HEK293 (cell line): ENCODE measurements at regions not wholly inside any gene's neighbourhood (a gene's known extent, or its start where the extent isn't known, plus 50 kb on each side); places are given as distances from the start of the nearest gene placed in this dataset.

Experiments used
- CTCF ChIA-PET: fragments of 350-600 bp; formaldehyde crosslinking; extraction: SDS; loops from one replicate; lab custom pipeline; 2021; ENCODE audit warnings: antibody characterized with exemption; lab: Yijun Ruan, JAX
- POLR2A ChIA-PET: fragments of 300-600 bp; formaldehyde crosslinking; extraction: SDS; loops from one replicate; lab custom pipeline; 2020; ENCODE audit warnings: antibody characterized with exemption, inconsistent platforms; lab: Yijun Ruan, JAX
- H3K27ac ChIP-seq: fragments of 200-500 bp; sonication (Bioruptor generic); 2 replicates; pipeline ENCODE4 v1.5.1; 2014; ENCODE audit warnings: low read depth, low read length, control low read depth, inconsistent platforms; ENCODE audit errors: extremely low read depth
- H3K36me3 ChIP-seq, 2 experiments: fragments of 200-500 bp in 1 of 2; sonication (Bioruptor generic) in 1 of 2; 1 replicate in 1 of 2; 2 replicates in 1 of 2; pipeline ENCODE4 v1.5.1; 2014 to 2017; ENCODE audit warnings: inconsistent platforms in 2 of 2, low read length in 2 of 2; ENCODE audit not compliant: control insufficient read depth in 2 of 2, insufficient read depth in 1 of 2
- H3K4me1 ChIP-seq: fragments of 200-500 bp; sonication (Bioruptor generic); 2 replicates; pipeline ENCODE4 v1.5.1; 2014; ENCODE audit warnings: mild to moderate bottlenecking, low read length, inconsistent platforms; ENCODE audit not compliant: control insufficient read depth, insufficient read depth
- H3K4me3 ChIP-seq: 2 replicates; pipeline ENCODE4 v1.5.1; 2011; ENCODE audit warnings: low read depth, mild to moderate bottlenecking, control low read depth, low read length, moderate library complexity
- H3K9me3 ChIP-seq: fragments of 200-500 bp; sonication (Bioruptor generic); 2 replicates; pipeline ENCODE4 v1.5.1; 2014; ENCODE audit warnings: low read depth, low read length, inconsistent platforms; ENCODE audit not compliant: control insufficient read depth, insufficient read depth
- GFI1B ChIP-seq: fragments of 450-650 bp; formaldehyde crosslinking; IDR thresholded peaks from 2 replicates; pipeline ENCODE4 v1.5.1; 2016; ENCODE audit warnings: missing biosample characterization, missing genetic modification characterization
- HOXA7 ChIP-seq: sonication (generic); formaldehyde crosslinking; IDR thresholded peaks from 2 replicates; pipeline ENCODE4 v1.8.1; 2022; ENCODE audit warnings: missing genetic modification reagents, borderline replicate concordance
- KLF8 ChIP-seq: fragments of 450-650 bp; formaldehyde crosslinking; IDR thresholded peaks from 2 replicates; pipeline ENCODE4 v1.5.1; 2016; ENCODE audit warnings: missing biosample characterization, missing genetic modification characterization
- MZF1 ChIP-seq: fragments of 450-650 bp; formaldehyde crosslinking; IDR thresholded peaks from 2 replicates; pipeline ENCODE4 v1.5.1; 2017; ENCODE audit warnings: missing biosample characterization, missing genetic modification characterization, borderline replicate concordance
- SALL2 ChIP-seq: fragments of 450-650 bp; formaldehyde crosslinking; IDR thresholded peaks from 2 replicates; pipeline ENCODE4 v1.5.0; 2017; ENCODE audit warnings: missing biosample characterization, mild to moderate bottlenecking, missing genetic modification characterization, borderline replicate concordance
- ZBTB8A ChIP-seq: fragments of 450-650 bp; formaldehyde crosslinking; IDR thresholded peaks from 2 replicates; pipeline ENCODE4 v1.5.1; 2016; ENCODE audit warnings: missing biosample characterization, missing genetic modification characterization
- ZFP3 ChIP-seq: fragments of 450-650 bp; formaldehyde crosslinking; IDR thresholded peaks from 2 replicates; pipeline ENCODE4 v1.5.1; 2016; ENCODE audit warnings: low read depth, missing biosample characterization, missing genetic modification characterization
- ZFP37 ChIP-seq: fragments of 450-650 bp; formaldehyde crosslinking; IDR thresholded peaks from 2 replicates; pipeline ENCODE4 v1.5.1; 2016; ENCODE audit warnings: missing biosample characterization, missing genetic modification characterization
- ZFP41 ChIP-seq: fragments of 450-650 bp; formaldehyde crosslinking; IDR thresholded peaks from 2 replicates; pipeline ENCODE4 v1.5.1; 2016; ENCODE audit warnings: missing biosample characterization, missing genetic modification characterization, borderline replicate concordance
- ZNF214 ChIP-seq: fragments of 450-650 bp; formaldehyde crosslinking; IDR thresholded peaks from 2 replicates; pipeline ENCODE4 v1.5.1; 2017; ENCODE audit warnings: missing biosample characterization, mild to moderate bottlenecking, missing genetic modification characterization, borderline replicate concordance
- ZNF266 ChIP-seq: fragments of 450-650 bp; formaldehyde crosslinking; IDR thresholded peaks from 2 replicates; pipeline ENCODE4 v1.5.1; 2016; ENCODE audit warnings: missing biosample characterization, missing genetic modification characterization, low read depth
- ZNF274 ChIP-seq, 2 experiments: fragments of 200-500 bp in 1 of 2; fragments of 450-650 bp in 1 of 2; sonication (Bioruptor generic) in 1 of 2; formaldehyde crosslinking in 1 of 2; IDR thresholded peaks; 2 replicates each; pipeline versions ENCODE4 v1.5.1 to v1.6.1; 2014 to 2016; ENCODE audit warnings: borderline replicate concordance in 1 of 2, inconsistent platforms in 1 of 2, low read length in 1 of 2, missing biosample characterization in 1 of 2, missing genetic modification characterization in 1 of 2
- ZNF423 ChIP-seq: fragments of 450-650 bp; formaldehyde crosslinking; IDR thresholded peaks from 2 replicates; pipeline ENCODE4 v1.5.1; 2016; ENCODE audit warnings: missing biosample characterization, missing genetic modification characterization
- ZNF48 ChIP-seq: fragments of 450-650 bp; formaldehyde crosslinking; IDR thresholded peaks from 2 replicates; pipeline ENCODE4 v1.5.1; 2016; ENCODE audit warnings: missing biosample characterization, missing genetic modification characterization
- ZNF548 ChIP-seq: fragments of 450-650 bp; formaldehyde crosslinking; IDR thresholded peaks from 2 replicates; pipeline ENCODE4 v1.5.1; 2016; ENCODE audit warnings: missing biosample characterization, missing genetic modification characterization
- ZNF658 ChIP-seq: fragments of 450-650 bp; formaldehyde crosslinking; IDR thresholded peaks from 2 replicates; pipeline ENCODE4; 2016; ENCODE audit warnings: missing biosample characterization, missing genetic modification characterization
- ZNF768 ChIP-seq: fragments of 450-650 bp; formaldehyde crosslinking; IDR thresholded peaks from 2 replicates; pipeline ENCODE4 v1.5.1; 2018; ENCODE audit warnings: missing biosample characterization, mild to moderate bottlenecking, missing genetic modification characterization
- ZSCAN16 ChIP-seq: fragments of 450-650 bp; formaldehyde crosslinking; IDR thresholded peaks from 2 replicates; pipeline ENCODE4 v1.5.1; 2016; ENCODE audit warnings: missing biosample characterization, missing genetic modification characterization
- TF ChIP-seq, protein P1 (sequence below): fragments of 450-650 bp; formaldehyde crosslinking; IDR thresholded peaks from 2 replicates; pipeline ENCODE4 v1.5.1; 2016; ENCODE audit warnings: missing biosample characterization, missing genetic modification characterization
- TF ChIP-seq, protein P2 (sequence below): fragments of 450-650 bp; formaldehyde crosslinking; IDR thresholded peaks from 2 replicates; pipeline ENCODE4 v1.5.1; 2017; ENCODE audit warnings: missing biosample characterization, missing genetic modification characterization
- TF ChIP-seq, protein P3 (sequence below): fragments of 450-650 bp; formaldehyde crosslinking; IDR thresholded peaks from 2 replicates; pipeline ENCODE4 v1.5.1; 2016; ENCODE audit warnings: missing biosample characterization, missing genetic modification characterization
- TF ChIP-seq, protein P4 (sequence below): IDR thresholded peaks from 2 replicates; pipeline ENCODE4 v1.6.1; 2011; ENCODE audit warnings: mild to moderate bottlenecking, low read depth, low read length, borderline replicate concordance
- TF ChIP-seq, protein P5 (sequence below): fragments of 450-650 bp; formaldehyde crosslinking; IDR thresholded peaks from 2 replicates; pipeline ENCODE4 v1.5.1; 2016; ENCODE audit warnings: missing biosample characterization, missing genetic modification characterization
- TF ChIP-seq, protein P6 (sequence below): fragments of 450-650 bp; formaldehyde crosslinking; IDR thresholded peaks from 2 replicates; pipeline ENCODE4 v1.5.1; 2016; ENCODE audit warnings: missing biosample characterization, missing genetic modification characterization

DNA sequence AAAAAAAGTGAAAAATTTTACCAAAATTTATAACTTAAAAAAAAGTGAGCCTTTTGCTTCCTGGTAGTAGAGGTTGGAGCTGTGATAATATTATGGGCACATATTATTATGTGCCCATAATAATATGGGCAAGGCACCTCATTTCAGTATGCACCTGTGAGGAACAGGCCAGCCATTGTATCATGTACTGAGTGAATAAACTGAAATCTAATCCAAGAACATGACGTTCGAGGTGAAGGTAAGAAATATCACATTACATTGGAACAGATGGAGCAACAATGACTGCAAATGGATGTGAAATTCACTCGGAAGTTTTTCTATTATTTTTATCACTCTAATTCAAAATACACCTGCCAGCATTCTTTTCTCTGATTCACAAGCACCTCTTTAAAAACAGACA lies 216.0 kb downstream of the KLF6 start:
- Histone ChIP-seq H3K4me1 (no peaks in the 10 kb centered on the region), H3K4me3 (no peak overlapping the region), H3K36me3 (no peaks in the 10 kb centered on the region), H3K27ac (no peak overlapping the region)
- CTCF ChIA-PET: no interaction called here
- TF ChIP-seq, protein P1, sequence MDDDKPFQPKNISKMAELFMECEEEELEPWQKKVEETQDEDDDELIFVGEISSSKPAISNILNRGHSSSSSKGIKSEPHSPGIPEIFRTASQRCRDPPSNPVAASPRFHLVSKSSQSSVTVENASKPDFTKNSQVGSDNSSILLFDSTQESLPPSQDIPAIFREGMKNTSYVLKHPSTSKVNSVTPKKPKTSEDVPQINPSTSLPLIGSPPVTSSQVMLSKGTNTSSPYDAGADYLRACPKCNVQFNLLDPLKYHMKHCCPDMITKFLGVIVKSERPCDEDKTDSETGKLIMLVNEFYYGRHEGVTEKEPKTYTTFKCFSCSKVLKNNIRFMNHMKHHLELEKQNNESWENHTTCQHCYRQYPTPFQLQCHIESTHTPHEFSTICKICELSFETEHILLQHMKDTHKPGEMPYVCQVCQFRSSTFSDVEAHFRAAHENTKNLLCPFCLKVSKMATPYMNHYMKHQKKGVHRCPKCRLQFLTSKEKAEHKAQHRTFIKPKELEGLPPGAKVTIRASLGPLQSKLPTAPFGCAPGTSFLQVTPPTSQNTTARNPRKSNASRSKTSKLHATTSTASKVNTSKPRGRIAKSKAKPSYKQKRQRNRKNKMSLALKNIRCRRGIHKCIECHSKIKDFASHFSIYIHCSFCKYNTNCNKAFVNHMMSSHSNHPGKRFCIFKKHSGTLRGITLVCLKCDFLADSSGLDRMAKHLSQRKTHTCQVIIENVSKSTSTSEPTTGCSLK (tag by site-specific recombination): no peak
- TF ChIP-seq ZNF423 (tag by site-specific recombination) (no peak), SALL2 (tag by site-specific recombination) (no peak), ZNF48 (tag by site-specific recombination) (no peak), MZF1 (tag by site-specific recombination) (no peak), ZNF266 (tag by site-specific recombination) (no peak), ZBTB8A (no peak), ZFP41 (no peak)
- TF ChIP-seq, protein P2, sequence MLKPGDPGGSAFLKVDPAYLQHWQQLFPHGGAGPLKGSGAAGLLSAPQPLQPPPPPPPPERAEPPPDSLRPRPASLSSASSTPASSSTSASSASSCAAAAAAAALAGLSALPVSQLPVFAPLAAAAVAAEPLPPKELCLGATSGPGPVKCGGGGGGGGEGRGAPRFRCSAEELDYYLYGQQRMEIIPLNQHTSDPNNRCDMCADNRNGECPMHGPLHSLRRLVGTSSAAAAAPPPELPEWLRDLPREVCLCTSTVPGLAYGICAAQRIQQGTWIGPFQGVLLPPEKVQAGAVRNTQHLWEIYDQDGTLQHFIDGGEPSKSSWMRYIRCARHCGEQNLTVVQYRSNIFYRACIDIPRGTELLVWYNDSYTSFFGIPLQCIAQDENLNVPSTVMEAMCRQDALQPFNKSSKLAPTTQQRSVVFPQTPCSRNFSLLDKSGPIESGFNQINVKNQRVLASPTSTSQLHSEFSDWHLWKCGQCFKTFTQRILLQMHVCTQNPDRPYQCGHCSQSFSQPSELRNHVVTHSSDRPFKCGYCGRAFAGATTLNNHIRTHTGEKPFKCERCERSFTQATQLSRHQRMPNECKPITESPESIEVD: no peak
- TF ChIP-seq, all 188 proteins: peak for 0
- no peaks in the 10 kb centered on the region for H3K9me3 ChIP-seq
- POLR2A ChIA-PET: no interaction called here

DNA sequence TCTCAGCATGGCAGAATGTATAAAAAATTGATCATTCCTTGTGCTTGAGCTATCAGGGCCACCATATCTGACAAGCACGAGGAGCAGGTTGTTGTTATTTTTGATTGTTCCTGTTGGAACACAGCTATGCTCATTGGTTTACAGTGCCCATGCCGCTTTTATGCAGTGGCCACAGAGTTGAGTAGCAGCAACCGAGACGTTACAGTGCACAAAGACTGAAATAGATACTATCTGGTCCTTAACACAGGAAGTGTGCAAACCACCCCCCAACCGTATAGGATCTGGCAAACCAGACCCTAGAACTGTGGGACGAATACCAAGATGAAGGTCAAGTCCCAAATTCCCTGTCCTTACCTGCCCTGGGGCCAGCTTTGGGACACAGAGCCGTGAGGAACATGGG lies 216.6 kb downstream of the KLF6 start:
- H3K36me3 ChIP-seq: no peaks in the 10 kb centered on the region
- no peaks in the 10 kb centered on the region for H3K9me3 ChIP-seq
- no peak overlapping the region for H3K4me3 ChIP-seq
- H3K4me1 ChIP-seq: no peaks in the 10 kb centered on the region
- H3K27ac ChIP-seq: no peak overlapping the region
- ChIA-PET POLR2A (no interaction called here), CTCF (interaction anchor here (0.6 kb wide), 2 partner anchors 300 to 342 kb away, joined by 3 to 5 read pairs; no protein-coding TSS in a partner anchor)
- TF ChIP-seq ZFP37 (tag by site-specific recombination): no peak
- TF ChIP-seq, protein P3, sequence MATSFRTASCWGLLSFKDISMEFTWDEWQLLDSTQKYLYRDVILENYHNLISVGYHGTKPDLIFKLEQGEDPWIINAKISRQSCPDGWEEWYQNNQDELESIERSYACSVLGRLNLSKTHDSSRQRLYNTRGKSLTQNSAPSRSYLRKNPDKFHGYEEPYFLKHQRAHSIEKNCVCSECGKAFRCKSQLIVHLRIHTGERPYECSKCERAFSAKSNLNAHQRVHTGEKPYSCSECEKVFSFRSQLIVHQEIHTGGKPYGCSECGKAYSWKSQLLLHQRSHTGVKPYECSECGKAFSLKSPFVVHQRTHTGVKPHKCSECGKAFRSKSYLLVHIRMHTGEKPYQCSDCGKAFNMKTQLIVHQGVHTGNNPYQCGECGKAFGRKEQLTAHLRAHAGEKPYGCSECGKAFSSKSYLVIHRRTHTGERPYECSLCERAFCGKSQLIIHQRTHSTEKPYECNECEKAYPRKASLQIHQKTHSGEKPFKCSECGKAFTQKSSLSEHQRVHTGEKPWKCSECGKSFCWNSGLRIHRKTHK (tag by site-specific recombination): no peak
- TF ChIP-seq ZFP3 (tag by site-specific recombination): no peak
- TF ChIP-seq HOXA7 (CRISPR knock-in tag): no peak
- TF ChIP-seq ZNF548 (tag by site-specific recombination): no peak
- no peak for TF ChIP-seq ZNF274 (IDR thresholded peaks at IDR 0.05; ENCODE audit: low read length)
- no peak for TF ChIP-seq ZNF274 (tag by site-specific recombination; IDR thresholded peaks at IDR 0.05; ENCODE audit: borderline replicate concordance)
- TF ChIP-seq ZBTB8A: no peak
- no peak for TF ChIP-seq ZNF768 (tag by site-specific recombination)
- TF ChIP-seq ZNF214 (tag by site-specific recombination): no peak
- TF ChIP-seq, protein P4, sequence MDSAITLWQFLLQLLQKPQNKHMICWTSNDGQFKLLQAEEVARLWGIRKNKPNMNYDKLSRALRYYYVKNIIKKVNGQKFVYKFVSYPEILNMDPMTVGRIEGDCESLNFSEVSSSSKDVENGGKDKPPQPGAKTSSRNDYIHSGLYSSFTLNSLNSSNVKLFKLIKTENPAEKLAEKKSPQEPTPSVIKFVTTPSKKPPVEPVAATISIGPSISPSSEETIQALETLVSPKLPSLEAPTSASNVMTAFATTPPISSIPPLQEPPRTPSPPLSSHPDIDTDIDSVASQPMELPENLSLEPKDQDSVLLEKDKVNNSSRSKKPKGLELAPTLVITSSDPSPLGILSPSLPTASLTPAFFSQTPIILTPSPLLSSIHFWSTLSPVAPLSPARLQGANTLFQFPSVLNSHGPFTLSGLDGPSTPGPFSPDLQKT: no peak
- TF ChIP-seq, protein P5, sequence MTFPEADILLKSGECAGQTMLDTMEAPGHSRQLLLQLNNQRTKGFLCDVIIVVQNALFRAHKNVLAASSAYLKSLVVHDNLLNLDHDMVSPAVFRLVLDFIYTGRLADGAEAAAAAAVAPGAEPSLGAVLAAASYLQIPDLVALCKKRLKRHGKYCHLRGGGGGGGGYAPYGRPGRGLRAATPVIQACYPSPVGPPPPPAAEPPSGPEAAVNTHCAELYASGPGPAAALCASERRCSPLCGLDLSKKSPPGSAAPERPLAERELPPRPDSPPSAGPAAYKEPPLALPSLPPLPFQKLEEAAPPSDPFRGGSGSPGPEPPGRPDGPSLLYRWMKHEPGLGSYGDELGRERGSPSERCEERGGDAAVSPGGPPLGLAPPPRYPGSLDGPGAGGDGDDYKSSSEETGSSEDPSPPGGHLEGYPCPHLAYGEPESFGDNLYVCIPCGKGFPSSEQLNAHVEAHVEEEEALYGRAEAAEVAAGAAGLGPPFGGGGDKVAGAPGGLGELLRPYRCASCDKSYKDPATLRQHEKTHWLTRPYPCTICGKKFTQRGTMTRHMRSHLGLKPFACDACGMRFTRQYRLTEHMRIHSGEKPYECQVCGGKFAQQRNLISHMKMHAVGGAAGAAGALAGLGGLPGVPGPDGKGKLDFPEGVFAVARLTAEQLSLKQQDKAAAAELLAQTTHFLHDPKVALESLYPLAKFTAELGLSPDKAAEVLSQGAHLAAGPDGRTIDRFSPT: no peak
- no peak for TF ChIP-seq ZNF658 (tag by site-specific recombination)
- TF ChIP-seq GFI1B: no peak
- TF ChIP-seq ZNF266 (tag by site-specific recombination): no peak
- TF ChIP-seq, protein P6, sequence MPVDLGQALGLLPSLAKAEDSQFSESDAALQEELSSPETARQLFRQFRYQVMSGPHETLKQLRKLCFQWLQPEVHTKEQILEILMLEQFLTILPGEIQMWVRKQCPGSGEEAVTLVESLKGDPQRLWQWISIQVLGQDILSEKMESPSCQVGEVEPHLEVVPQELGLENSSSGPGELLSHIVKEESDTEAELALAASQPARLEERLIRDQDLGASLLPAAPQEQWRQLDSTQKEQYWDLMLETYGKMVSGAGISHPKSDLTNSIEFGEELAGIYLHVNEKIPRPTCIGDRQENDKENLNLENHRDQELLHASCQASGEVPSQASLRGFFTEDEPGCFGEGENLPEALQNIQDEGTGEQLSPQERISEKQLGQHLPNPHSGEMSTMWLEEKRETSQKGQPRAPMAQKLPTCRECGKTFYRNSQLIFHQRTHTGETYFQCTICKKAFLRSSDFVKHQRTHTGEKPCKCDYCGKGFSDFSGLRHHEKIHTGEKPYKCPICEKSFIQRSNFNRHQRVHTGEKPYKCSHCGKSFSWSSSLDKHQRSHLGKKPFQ: no peak
- no peak for TF ChIP-seq ZSCAN16 (tag by site-specific recombination)
- TF ChIP-seq KLF8 (tag by site-specific recombination): no peak
